Ishikawa (cell line): ENCODE measurements at regions not wholly inside any gene's neighbourhood (a gene's known extent, or its start where the extent isn't known, plus 50 kb on each side); places are given as distances from the start of the nearest gene placed in this dataset.

Experiments used
- CEBPB ChIP-seq: IDR thresholded peaks from 2 replicates; pipeline ENCODE4 v1.6.1; 2012
- EGR1 ChIP-seq: IDR thresholded peaks from 2 replicates; pipeline ENCODE4 v1.6.1; 2012
- EP300 ChIP-seq: IDR thresholded peaks from 2 replicates; pipeline ENCODE4 v1.6.1; 2012; ENCODE audit warnings: borderline replicate concordance
- FOXM1 ChIP-seq: IDR thresholded peaks from 2 replicates; pipeline ENCODE4 v1.6.1; 2012; ENCODE audit warnings: low read depth, borderline replicate concordance
- MAX ChIP-seq: IDR thresholded peaks from 2 replicates; pipeline ENCODE4 v1.6.1; 2012
- NFIC ChIP-seq: IDR thresholded peaks from 2 replicates; pipeline ENCODE4 v1.6.1; 2012
- RAD21 ChIP-seq: IDR thresholded peaks from 2 replicates; pipeline ENCODE4 v1.6.1; 2012; ENCODE audit warnings: low read depth
- REST ChIP-seq: IDR thresholded peaks from 2 replicates; pipeline ENCODE4 v1.6.1; 2012; ENCODE audit warnings: low read depth, mild to moderate bottlenecking
- TAF1 ChIP-seq: IDR thresholded peaks from 2 replicates; pipeline ENCODE4 v1.6.1; 2012; ENCODE audit warnings: low read depth, mild to moderate bottlenecking
- TCF12 ChIP-seq: IDR thresholded peaks from 2 replicates; pipeline ENCODE4 v1.6.1; 2012; ENCODE audit warnings: low read depth
- USF1 ChIP-seq: IDR thresholded peaks from 2 replicates; pipeline ENCODE4 v1.6.1; 2012
- YY1 ChIP-seq: IDR thresholded peaks from 2 replicates; pipeline ENCODE4 v1.6.1; 2012; ENCODE audit warnings: low read depth
- ZBTB7A ChIP-seq: IDR thresholded peaks from 2 replicates; pipeline ENCODE4 v1.6.1; 2012; ENCODE audit warnings: low read depth

- no peak for TF ChIP-seq YY1
- TF ChIP-seq TAF1 = no peak
- no peak for TF ChIP-seq MAX
- no peak for TF ChIP-seq EP300
- no peak for TF ChIP-seq TCF12
- TF ChIP-seq CEBPB = no peak
- TF ChIP-seq RAD21 = no peak
- TF ChIP-seq ZBTB7A = no peak
- TF ChIP-seq FOXM1 = no peak
- no peak for TF ChIP-seq REST
- TF ChIP-seq NFIC = no peak
- TF ChIP-seq EGR1 = no peak
- no peak for TF ChIP-seq USF1
Observed at GRCh38 chr16:77132051-77132618, 58.9 kb upstream of the MON1B start.
